KMS-11 (cell line): ENCODE measurements at regions not wholly inside any gene's neighbourhood (a gene's known extent, or its start where the extent isn't known, plus 50 kb on each side); places are given as distances from the start of the nearest gene placed in this dataset.

Source experiments
- H2AFZ ChIP-seq: fragments of 200-600 bp; sonication (generic); 2 replicates; pipeline ENCODE4 v1.6.1; 2016; ENCODE audit warnings: antibody characterized with exemption, mixed run types, low read depth
- H3K27ac ChIP-seq: fragments of 200-600 bp; sonication (generic); 2 replicates; pipeline ENCODE4 v1.6.1; 2016; ENCODE audit warnings: mild to moderate bottlenecking, mixed run types
- H3K27me3 ChIP-seq: fragments of 200-600 bp; sonication (generic); 2 replicates; pipeline ENCODE4 v1.6.1; 2017; ENCODE audit warnings: mild to moderate bottlenecking, low read depth, mixed run types, moderate library complexity; ENCODE audit not compliant: insufficient read depth
- H3K36me3 ChIP-seq: fragments of 200-600 bp; sonication (generic); 2 replicates; pipeline ENCODE4 v1.6.1; 2017; ENCODE audit warnings: mild to moderate bottlenecking, mixed run types; ENCODE audit not compliant: insufficient read depth
- H3K4me1 ChIP-seq: fragments of 200-600 bp; sonication (generic); 2 replicates; pipeline ENCODE4 v1.6.1; 2016; ENCODE audit warnings: mild to moderate bottlenecking, low read depth, mixed run types; ENCODE audit not compliant: poor library complexity, severe bottlenecking
- H3K4me2 ChIP-seq: fragments of 200-600 bp; sonication (generic); 2 replicates; pipeline ENCODE4 v1.7.0; 2016; ENCODE audit warnings: mild to moderate bottlenecking, mixed run types
- H3K4me3 ChIP-seq: fragments of 200-600 bp; sonication (generic); IDR thresholded peaks from 2 replicates; pipeline ENCODE4 v1.6.1; 2017; ENCODE audit warnings: low read depth, low read length, mixed read lengths; ENCODE audit not compliant: insufficient read depth
- H3K79me2 ChIP-seq: fragments of 200-600 bp; sonication (generic); 2 replicates; pipeline ENCODE4 v1.6.1; 2016; ENCODE audit warnings: low read depth, mixed run types; ENCODE audit not compliant: insufficient read depth
- H3K9ac ChIP-seq: fragments of 200-600 bp; sonication (generic); 2 replicates; pipeline ENCODE4 v1.6.1; 2016; ENCODE audit warnings: mild to moderate bottlenecking, mixed run types
- H4K20me1 ChIP-seq: fragments of 200-600 bp; sonication (generic); 2 replicates; pipeline ENCODE4 v1.6.1; 2016; ENCODE audit warnings: mild to moderate bottlenecking, mixed run types; ENCODE audit not compliant: insufficient read depth
- TF ChIP-seq, protein P1 (sequence below): fragments of 200-600 bp; sonication (generic); conservative IDR thresholded peaks from 2 replicates; pipeline ENCODE4 v1.6.1; 2017; ENCODE audit warnings: low read depth, mild to moderate bottlenecking, antibody characterized with exemption, low read length, moderate library complexity, mixed read lengths

DNA sequence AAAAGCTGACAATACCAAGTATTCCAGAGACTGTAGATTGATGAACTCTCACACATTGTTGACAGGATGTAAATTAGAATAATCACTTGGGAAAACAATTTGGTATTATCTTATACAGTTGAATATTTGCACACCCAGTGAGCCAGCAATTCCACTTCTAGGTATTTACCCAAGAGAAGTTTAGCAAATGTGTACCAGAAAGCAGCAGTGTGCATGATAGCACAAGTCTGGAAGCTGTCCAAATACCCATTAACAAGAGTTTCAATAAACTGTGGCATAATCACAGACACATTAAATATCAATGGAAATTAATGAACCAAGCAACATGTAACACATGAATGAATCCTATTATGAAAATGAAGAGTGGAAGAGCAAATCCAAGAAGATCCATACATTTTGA, 233.6 kb downstream of the TPBG start:
- Histone ChIP-seq H3K79me2 (no peaks in the 10 kb centered on the region), H3K4me2 (no peak overlapping the region), H4K20me1 (no peaks in the 10 kb centered on the region), H3K4me1 (no peaks in the 10 kb centered on the region), H3K27ac (no peak overlapping the region), H3K4me3 (no peak overlapping the region), H3K9ac (no peak overlapping the region), H3K27me3 (no peaks in the 10 kb centered on the region), H3K36me3 (no peaks in the 10 kb centered on the region), H2AFZ (no peak overlapping the region)
- TF ChIP-seq, protein P1, sequence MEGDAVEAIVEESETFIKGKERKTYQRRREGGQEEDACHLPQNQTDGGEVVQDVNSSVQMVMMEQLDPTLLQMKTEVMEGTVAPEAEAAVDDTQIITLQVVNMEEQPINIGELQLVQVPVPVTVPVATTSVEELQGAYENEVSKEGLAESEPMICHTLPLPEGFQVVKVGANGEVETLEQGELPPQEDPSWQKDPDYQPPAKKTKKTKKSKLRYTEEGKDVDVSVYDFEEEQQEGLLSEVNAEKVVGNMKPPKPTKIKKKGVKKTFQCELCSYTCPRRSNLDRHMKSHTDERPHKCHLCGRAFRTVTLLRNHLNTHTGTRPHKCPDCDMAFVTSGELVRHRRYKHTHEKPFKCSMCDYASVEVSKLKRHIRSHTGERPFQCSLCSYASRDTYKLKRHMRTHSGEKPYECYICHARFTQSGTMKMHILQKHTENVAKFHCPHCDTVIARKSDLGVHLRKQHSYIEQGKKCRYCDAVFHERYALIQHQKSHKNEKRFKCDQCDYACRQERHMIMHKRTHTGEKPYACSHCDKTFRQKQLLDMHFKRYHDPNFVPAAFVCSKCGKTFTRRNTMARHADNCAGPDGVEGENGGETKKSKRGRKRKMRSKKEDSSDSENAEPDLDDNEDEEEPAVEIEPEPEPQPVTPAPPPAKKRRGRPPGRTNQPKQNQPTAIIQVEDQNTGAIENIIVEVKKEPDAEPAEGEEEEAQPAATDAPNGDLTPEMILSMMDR, result no peak

- H3K27ac ChIP-seq, result no peak overlapping the region
- TF ChIP-seq, protein P1, result no peak
Observed at GRCh38 chr6:82602776-82603175, 239.2 kb downstream of the TPBG start.

DNA sequence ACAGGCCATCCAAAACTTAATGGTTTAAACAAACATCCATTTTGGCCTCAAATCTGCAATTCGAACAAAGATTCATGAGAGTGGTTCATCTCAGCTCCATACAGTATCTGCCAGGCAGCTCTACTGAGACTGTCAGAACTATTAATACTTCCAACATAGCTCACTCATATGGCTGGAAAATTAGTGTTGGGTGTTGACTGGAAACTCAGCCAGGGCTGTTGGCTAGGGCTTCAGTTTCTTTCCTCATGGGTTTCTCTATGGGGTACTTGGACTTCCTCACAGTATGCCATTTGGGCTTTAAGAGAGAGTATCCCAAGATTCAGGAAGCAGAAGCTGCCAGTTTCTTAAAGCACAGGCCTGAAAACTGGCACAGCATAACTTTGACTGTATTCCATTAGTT, 240.3 kb downstream of the TPBG start:
- Histone ChIP-seq H3K36me3 (no peaks in the 10 kb centered on the region), H3K9ac (no peak overlapping the region)
- TF ChIP-seq, protein P1, result no peak

More at GRCh38 chr6:82602776-82603175, 239.2 kb downstream of the TPBG start:
- Histone ChIP-seq H3K9ac (no peak overlapping the region), H3K36me3 (no peaks in the 10 kb centered on the region), H3K4me1 (no peaks in the 10 kb centered on the region), H3K79me2 (no peaks in the 10 kb centered on the region), H3K4me2 (no peak overlapping the region), H2AFZ (no peak overlapping the region), H3K4me3 (no peak overlapping the region), H3K27me3 (no peaks in the 10 kb centered on the region), H4K20me1 (no peaks in the 10 kb centered on the region)

DNA sequence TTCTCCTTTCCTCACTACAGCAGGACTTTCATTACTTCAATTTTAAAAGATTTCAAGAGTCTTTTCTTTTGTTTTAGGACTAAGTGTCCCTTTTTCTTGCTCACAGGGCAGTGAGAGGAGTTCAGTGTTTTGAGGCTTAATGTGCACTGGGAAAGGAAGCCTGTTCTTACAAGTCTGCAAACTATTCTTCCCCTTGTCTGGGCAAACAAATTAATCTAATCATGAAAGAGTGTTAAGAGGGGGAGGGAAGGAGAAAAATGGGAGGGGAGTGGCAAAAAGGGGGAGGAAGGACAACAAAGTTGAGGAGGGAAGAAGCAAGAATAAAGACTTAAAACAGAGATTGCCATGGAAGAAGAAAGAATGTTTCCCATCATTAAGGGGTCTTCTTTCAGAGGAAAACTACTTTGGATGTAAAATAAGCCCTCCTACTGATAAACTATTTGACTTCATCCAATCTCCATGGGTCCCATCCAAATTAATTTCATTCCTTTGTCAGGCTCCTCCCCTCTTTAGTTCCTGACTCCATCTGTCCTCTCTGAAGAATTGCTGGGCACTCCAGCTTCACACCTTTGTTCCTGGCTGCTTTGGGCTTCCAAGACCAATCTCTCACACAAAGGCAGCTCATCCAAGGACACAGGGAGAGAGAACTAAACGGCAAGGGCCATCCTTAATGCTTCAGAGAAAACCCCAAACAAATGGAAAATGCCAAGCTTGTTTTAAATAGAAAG, 244.5 kb downstream of the TPBG start:
- TF ChIP-seq, protein P1, result no peak

More for the DNA sequence above, 240.3 kb downstream of the TPBG start:
- Histone ChIP-seq H4K20me1 (no peaks in the 10 kb centered on the region), H2AFZ (no peak overlapping the region), H3K79me2 (no peaks in the 10 kb centered on the region), H3K27ac (no peak overlapping the region), H3K4me2 (no peak overlapping the region), H3K4me3 (no peak overlapping the region), H3K27me3 (no peaks in the 10 kb centered on the region), H3K4me1 (no peaks in the 10 kb centered on the region)

More for the DNA sequence above, 244.5 kb downstream of the TPBG start:
- Histone ChIP-seq H3K9ac (no peak overlapping the region), H3K27ac (no peak overlapping the region), H4K20me1 (no peaks in the 10 kb centered on the region), H3K4me2 (no peak overlapping the region), H3K36me3 (no peaks in the 10 kb centered on the region), H3K79me2 (no peaks in the 10 kb centered on the region), H3K27me3 (no peaks in the 10 kb centered on the region), H3K4me3 (no peak overlapping the region), H3K4me1 (no peaks in the 10 kb centered on the region), H2AFZ (no peak overlapping the region)
